ENCODE measurements at regions not wholly inside any gene's neighbourhood (a gene's known extent, or its start where the extent isn't known, plus 50 kb on each side); places are given as distances from the start of the nearest gene placed in this dataset.

DNA sequence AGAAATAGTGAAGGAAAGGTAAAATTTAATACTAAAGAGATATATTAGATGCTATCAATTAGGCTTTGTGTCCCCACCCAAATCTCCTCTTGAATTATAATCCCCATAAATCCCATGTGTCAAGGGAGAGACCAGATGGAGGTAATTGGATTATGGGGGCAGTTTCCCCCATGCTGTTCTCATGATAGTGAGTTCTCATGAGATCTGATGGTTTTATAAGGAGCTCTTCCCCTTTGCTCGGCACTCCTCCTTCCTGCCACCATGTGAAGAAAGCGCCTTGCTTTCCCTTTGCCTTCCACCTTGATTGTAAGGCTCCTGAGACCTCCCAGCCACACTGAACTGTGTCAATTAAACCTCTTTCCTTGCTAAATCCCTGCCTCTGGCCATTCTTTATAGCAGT, 697.0 kb upstream of the RGMB start:
- DNase-seq: no peak

DNA sequence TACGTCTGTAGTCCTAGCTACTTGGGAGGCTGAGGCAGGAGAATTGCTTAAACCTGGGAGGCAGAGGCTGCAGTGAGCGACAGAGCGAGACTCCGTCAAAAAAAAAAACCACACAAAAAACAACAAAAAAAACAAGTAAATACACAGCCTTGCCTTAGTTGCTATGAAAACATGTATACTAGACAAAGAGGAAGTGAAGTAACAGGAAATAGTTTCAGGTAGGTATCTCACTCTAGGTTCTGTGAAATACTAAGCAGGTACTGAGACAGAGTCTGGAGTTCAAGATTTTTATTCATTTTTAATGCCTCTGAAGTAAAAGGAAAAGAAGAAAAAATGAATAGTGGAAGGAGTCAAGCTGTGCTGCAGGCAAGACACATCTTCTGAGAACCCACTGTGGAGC, 687.9 kb upstream of the RGMB start:
- DNase-seq: no peak

DNA sequence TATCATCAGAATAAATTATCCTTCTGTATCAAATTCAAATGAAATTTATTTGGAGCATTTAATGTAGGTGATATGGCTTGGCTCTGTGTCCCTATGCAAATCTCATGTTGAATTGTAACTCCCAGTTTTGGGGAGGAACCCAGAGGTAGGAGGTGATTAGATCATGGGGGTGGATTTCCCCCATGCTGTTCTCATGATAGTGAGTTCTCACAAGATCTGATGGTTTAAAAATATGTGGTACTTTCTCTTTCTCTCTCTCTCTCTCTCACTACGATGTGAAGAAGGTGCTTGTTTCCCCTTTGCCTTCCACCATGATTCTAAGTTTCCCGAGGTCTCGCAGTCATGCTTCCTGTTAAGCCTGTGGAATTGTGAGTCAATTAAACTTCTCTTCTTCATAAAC, 678.4 kb upstream of the RGMB start:
- DNase-seq: no peak

DNA sequence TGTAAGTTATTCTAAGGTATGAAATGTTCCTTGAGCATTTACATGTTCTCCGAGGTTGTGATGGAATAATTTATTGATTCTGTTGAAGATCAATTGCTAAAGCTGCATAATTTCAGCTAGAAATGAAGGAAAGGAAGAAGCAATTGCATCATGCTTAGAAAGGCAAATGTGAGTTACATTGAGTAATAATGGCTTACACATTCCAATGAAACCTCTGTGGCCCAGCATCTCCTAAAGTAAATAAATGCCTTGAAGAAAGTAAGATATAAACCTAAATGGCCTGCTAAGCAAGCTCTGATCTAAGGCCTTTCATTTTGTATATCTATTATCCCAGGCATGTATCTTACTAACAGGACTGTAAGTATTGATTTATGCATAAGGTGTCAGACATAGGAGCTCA, 677.3 kb upstream of the RGMB start:
- DNase-seq: no peak

DNA sequence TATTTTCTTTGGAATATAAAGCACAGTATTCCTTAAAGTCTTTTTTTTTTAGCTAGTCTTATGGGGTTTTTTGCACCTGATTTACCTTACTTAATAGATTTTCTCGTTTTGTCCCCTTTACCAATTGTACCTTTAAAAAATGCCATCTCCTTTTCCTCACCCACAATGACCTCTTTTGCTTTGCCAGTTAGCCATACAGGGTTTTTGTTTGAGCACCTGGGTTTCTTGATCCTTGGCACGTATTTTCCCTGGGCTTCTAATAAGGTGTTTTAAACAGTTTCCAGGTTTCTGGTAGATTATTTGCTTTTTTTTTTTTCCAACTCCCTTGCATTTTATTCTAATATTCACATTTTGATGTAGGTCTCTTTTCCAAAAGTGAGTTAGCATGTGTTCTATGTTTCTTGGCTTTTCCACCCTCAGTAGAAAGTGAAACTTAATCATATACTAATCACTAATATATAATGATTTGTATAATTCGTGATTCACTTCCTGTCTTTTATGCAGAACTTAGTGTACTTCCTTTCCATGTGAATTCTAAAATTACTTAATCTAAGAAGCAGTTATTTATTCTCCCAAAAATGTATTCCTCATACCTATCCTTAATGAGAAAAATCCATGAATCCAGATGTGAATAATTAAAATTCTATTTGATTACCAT, 673.9 kb upstream of the RGMB start:
- DNase-seq: no peak

DNA sequence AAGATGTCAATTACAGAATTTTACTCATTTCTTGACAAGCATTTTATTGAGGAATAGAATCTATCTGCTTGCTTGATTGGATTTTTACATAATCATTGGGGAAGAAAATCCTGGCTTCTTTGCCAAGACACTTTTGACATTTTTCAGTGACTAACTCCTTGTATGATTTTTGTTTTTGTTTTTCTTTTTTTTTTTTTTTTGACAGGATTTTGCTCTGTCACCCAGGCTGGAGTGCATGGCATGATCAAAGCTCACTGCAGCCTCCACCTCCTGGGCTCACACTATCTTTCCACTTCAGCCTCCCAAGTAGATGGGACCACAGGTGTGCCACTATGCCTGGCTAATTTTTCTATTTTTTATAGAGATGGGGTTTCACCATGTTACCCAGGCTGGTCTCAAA, 672.3 kb upstream of the RGMB start:
- no peak for DNase-seq

DNA sequence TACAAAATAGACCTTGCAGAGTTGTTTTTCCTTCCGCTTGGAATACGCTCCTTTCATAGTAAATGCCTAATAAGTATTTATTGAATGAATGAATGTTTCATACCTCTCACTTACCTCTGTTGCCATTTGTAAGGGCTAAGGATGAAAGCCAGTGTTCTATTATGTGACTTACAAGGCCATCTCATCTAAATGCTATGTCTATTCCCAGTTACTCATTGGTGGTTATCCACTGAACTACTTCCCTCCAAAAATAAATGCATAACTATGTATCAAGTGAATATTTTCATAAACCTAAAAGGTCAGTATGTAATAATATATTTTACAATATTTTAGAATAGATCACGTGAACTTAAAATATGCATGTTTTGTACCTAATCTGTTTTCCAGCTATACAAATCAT, 670.5 kb upstream of the RGMB start:
- DNase-seq: no peak

DNA sequence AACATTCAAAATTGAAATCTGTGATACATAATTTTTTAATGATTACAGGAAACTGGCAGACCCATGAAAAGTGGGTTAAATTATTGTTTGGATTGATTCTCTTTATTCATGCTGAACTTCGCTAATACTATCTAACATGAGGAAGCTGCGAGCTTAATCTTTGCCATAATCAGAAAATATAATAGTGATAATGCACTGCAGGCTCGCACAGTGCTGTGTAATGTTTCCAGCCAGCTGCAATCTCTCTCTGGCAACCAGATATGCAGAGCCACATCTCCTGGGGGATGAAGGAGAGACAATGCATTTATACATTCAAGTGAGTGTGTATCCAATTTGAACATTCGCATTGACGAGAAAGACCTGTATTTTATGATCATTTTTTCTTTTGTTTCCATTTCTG, 669.7 kb upstream of the RGMB start:
- DNase-seq: no peak

DNA sequence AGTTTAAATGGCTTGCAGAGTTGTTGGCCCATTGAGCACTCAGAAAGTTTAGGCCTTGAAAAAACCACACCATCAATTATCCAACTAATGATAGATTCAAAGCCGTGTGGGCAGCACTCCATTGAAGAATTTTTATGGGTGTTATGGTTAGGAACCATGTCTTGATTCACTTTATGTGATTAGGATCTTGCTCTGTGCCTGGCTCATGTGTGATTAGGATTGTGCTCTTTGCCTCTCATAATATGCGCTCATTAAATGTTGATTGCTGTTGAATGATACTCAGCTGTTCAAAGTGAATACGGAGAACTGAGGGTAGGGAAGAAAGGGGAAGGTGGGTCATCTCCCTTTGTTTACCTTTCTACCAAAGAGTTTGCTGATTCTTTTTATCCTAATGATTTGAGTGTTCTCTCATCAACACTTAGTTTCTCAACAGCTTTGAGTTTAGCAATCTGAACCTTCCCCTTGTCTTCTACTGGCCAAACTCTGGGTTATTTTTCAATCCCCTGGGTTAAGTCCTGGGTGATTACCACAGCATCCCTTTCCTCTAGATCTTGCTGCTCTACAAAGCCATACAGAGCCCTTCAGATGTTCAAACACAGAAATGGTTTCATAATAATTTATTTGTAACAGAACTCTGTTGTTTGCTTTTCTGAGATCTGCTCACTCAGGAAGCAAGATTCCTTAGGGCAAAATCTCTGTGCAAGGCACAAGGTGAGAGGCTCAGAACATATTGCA, 668.8 kb upstream of the RGMB start:
- no peak for DNase-seq

DNA sequence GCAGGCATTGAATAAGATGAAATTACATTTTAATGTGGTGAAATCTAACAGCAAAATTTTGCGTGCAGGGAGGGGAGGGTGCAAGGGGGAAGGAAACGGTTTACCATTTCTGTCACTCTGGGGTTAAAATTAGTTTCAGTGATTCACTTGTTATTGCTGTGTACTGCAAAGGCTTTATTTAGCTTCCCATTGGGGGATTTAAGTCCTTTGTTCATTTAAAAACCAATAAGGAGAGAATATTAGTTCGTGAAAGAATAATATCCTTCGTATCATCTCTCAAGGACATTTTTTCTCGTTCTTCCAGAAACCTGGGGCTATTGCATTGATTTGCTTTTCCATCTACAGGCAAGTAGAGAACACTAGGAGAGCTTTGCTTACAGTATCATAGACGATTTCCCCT, 667.8 kb upstream of the RGMB start:
- no peak for DNase-seq

DNA sequence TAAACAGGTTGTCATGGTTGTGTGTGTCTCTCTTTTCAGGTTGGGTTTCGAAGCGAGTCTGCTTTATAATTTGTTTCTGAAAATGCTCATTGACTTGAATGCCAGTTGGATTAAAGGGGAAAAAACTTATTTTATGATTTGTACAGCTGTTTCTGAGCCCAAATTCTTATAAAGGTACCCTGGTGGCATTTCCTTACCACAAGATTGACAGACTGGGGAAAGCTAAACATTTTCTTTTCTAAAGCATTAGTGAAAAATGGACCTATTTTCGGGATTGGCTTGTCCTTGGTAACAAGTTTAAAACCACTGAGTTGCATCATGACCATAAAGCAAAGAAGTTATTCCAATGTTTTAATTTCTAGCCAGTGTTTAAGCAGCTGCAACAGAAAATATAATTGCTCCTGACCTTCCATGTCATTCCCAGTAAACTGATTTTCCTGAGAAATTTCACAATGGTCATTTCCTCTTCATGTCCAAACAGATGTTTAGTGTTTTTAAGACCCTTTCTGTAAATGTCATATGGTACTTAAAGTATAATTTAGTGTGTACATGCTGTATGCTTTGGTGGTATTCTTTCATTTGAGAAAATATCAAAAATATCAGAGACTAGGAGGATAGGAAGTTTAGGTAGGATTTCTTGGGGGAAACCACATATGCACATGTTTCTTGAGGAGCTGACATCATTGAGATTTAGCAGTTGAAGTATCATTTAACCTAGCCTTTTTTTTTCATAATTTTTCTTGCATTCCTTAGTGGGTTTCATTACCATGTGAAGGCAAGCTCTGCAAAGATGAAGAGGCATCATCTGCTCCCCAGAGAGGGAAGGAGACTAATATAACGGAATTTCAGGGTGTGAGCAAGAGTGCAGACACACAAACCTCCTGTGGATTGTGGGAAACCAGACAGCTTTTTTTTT, 667.1 kb upstream of the RGMB start:
- no peak for DNase-seq

DNA sequence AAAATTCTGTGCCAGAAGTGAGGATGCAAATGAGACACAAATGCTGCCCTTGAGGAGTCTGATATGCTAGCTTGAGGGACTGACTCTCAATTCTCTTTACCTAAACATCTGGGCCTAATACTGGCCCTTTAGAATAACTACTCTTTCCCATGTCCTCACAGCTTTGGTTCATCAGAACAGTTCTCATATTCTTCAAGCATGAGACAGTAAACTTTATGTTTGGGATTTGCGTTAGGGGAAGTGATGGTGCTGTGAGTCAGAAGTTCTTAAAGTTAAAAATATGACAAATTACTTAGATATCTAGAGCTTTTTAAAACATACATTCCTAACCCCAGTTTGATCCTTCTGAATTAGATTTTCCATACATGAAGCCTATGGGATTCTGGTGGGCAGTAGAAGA, 665.0 kb upstream of the RGMB start:
- no peak for DNase-seq

DNA sequence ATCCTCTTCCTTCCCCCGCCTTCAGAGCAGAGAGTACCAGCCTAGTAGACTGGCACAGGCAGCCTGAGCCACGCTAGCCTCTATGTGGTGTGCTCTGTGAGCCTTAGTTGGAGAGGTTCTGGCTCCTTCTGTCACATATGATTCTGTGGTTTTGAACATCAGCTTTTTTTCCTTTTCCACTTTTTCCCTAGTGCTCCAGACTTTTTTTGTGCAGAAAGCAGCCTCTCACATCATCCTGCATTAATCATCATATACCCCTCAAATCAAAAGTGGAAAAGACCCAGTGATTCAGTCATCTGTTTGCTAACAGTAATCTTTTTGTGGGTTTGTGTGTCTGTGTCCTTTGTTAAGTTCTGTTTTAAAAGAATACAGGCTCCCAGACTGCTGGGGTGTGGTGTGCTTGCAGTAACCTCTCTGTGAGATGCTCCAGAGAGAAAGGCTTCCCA, 663.9 kb upstream of the RGMB start:
- DNase-seq: no peak

DNA sequence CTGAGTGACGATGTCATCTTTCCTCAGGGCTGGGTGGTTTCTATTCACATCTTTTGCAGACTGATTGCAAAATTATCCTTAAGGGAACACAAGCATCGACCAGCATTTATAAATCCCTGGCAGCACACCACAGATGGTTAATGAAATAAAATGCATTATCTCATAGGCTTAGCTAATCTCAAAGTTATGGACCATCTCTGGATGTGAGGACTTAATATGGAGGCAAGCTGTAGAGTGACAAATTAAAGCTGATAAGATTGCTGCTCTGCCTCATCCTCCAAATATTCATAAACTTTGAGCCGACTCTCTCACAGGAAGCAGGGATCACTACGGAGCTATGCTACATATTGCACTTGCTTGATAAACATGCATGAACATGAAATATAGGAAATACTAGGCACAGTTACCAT, 663.2 kb upstream of the RGMB start:
- no peak for DNase-seq

DNA sequence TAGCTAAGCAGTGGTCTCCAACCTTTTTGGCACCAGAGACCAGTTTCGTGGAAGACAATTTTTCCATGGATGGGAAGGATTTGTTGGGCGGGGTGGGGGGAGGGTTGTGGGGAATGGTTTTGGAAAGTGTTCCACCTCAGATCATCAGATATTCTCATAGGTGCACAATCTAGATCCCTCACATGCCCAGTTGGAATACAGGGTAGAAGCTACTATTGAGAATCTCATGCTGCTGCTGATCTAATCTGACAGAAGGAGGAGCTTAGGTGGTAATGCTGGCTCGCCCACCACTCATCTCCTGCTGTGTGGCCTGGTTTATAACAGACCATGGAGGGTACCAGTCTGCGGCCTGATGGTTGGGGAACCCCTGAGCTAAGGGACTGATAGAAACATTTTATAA, 662.7 kb upstream of the RGMB start:
- DNase-seq: no peak

DNA sequence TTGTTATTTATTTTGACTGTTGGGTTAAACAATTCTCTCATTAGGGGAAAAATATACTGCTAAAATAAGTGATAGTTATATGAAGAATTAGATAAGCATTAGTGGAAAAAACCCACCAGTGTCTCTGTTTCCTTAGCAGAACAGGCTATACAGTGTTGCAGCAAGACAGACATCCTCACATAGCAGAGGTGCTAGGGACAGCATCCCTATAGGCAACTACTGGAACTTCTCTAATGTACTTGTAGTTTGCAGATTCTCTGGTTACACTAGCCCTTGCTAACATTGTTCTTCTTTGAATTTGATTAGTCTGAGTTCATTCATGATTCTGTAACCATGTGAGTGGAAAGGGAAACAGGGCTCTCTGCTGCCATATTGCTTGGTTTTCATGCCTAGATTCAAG, 661.8 kb upstream of the RGMB start:
- DNase-seq: no peak

DNA sequence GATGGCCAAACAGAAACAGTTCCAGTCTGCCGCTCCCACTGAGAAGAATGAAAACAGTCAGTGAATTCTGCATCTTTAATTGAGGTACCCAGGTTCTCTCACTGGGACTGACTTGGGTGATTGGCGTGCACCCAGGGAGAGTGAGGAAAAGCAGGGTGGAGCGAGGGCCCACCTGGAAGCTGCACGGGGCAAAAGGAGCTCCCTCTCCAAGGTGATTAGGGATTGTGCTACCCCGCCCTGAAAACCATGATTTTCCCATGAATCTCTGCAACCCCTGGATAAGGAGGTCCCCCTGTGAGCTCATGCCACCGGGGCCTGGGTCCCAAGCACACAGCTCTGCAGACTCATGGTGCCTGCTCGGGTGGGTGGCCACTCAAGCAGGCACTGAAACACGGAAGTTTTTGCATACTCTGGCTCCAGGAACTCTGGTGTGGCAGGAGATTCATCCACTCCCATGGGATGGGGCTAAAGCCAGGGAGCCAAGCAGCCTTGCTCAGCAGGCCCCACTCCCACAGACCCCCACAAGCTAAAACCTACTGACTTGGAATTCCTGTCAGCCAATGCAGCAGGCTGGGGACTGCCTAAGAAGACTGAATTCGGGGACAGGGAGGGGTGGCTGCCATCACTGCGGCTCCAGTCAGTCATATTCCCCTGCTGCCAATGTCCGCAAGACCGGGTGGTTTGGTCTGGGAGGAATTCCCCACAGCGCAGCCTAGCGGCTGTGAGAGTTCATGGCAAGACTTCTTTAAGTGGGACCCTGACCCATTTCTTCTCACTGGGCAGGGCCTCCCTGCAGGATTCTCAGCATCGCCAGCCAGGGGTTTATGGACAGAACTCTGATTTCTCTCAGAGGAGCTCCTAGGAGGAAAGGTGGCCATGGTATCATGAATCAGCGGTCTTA, 652.2 kb upstream of the RGMB start:
- DNase-seq: no peak

DNA sequence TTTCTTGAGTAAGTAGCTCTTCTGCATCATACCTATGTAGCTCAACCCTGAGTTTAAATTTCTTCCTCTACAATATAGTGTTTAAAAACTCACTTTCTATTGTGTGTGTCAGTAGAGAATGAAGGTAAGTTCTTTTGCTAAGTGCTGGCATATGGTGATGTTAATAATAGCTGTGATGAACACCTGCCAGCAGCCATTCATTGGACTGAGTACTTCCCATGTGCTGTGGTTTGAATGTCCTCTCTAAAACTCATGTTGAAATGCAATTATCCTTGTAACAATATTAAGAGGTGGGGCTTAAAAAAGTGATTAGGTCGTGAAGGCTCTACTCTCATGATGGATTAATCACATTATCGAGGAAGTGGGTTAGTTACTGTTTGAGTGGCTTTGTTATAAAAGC, 645.2 kb upstream of the RGMB start:
- DNase-seq: no peak

DNA sequence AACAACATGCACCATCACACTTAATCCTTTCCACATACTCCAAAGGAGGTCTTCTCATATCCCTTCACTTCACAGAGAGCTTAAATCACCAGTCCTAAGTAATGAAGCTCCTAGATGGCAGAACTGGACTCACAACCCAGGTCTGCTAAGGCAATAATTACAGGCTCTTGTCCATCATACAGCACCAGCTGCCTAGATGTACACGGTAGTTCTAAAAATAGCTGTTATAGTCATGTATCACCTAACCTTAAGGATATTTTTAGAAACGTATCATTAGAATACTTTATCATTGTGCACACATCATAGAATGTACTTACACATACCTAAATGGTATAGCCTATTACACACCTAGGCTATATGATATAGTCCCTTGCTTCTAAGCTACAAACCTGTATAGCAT, 644.6 kb upstream of the RGMB start:
- DNase-seq: no peak

DNA sequence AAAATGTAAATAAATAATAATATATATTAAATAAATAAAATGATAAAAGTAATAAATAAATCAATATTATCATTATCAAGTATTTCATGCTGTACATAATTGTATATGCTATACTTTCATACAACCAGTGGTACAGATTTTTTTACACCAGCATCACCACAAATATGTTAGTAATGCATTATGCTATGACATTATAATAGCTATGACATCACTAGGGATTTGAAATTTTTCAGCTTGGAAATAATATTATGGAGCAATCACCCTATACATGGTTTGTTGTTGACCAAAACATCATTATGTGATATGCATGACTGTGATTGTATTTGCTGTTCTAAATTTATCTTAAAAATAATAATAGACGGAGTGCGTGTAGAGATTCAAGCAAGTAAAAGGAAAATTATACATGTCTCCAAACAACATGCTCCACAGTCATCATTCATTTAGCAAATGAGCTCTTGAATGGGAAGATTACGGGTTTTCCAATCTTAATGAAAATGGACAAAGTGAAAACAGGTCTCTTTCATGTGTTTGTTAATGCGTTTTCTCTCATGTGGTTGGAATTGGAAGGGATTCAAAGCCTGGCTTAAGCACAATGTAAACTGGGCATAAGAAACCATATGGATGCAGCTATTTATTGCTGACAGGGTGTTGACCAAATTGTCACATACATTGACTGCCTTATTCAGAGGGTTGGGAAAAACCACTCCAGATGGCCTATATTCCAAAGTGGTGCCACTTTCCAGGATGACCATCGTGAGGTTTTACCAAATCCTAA, 643.0 kb upstream of the RGMB start:
- DNase-seq: no peak

DNA sequence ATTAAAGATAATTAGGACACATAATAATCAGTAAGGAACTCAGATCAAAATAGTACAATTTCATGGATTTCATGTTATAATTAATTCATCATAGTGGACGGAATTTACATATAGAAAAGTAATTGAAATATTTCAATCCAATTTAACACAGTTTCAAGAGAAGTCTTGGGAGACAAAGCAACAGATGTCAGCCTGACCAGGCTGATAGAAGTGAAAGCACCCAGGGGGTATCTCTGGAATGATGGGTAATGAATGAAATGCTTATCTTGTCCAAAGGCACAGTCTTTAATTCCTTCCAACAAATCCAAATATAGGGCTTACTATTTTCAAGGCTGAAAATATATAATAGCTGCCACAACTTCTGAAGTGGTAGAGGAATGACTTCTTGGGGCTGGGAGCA, 629.3 kb upstream of the RGMB start:
- DNase-seq: no peak

DNA sequence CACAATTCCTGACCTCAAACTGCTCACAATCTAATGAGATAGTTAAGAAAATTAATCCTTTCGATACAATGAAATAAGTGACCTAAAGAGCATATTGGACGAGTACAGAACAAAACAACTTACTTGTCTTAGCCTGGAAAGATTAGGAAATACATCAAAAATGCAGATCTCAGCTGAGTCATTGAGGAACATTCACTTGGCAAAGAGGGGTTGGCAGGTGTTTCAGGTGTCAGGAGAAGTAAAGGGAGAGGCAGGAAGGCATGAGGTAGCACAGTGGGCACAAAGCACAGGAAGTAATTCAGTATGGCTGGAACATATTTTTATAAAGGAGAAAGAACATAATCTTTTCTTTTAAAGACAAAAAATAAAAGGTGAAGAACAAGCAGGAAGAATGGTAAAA, 628.8 kb upstream of the RGMB start:
- DNase-seq: no peak

Data from SIG-M5 (cell line).